Muscle layer of colon (tissue), 2 donors: ENCODE measurements at regions not wholly inside any gene's neighbourhood (a gene's known extent, or its start where the extent isn't known, plus 50 kb on each side); places are given as distances from the start of the nearest gene placed in this dataset.

ENCODE experiments used
- H3K27ac ChIP-seq: one replicate; pipeline ENCODE4 v1.7.0; 2013; ENCODE audit warnings: low read depth, mild to moderate bottlenecking, low read length, moderate library complexity
- H3K27me3 ChIP-seq, 2 donors: one replicate each; pipeline ENCODE4 v1.7.0; 2013; ENCODE audit warnings: low read length in 2 of 2, mild to moderate bottlenecking in 2 of 2; ENCODE audit not compliant: insufficient read depth in 2 of 2, control insufficient read depth in 1 of 2
- H3K36me3 ChIP-seq: one replicate; pipeline ENCODE4 v1.7.0; 2013; ENCODE audit warnings: mild to moderate bottlenecking, low read length; ENCODE audit not compliant: insufficient read depth
- H3K4me1 ChIP-seq: one replicate; pipeline ENCODE4 v1.7.0; 2013; ENCODE audit warnings: mild to moderate bottlenecking, low read length; ENCODE audit not compliant: insufficient read depth
- H3K4me3 ChIP-seq, 2 donors: one replicate each; pipeline ENCODE4 v1.7.0; 2013; ENCODE audit warnings: low read length in 2 of 2, low read depth in 1 of 2, mild to moderate bottlenecking in 1 of 2, moderate library complexity in 1 of 2
- H3K9ac ChIP-seq: one replicate; pipeline ENCODE4 v1.7.0; 2013; ENCODE audit warnings: low read length
- H3K9me3 ChIP-seq: one replicate; pipeline ENCODE4 v1.7.0; 2013; ENCODE audit warnings: mild to moderate bottlenecking, low read length
- donor health status: abdominal sarcoma.
- donor health status: Adenocarcinoma of cecum.

GRCh38 chr13:80284290-80284689 is 56.6 kb downstream of the SPRY2 start:
- Histone ChIP-seq H3K36me3 (no peaks in the 10 kb centered on the region), H3K4me1 (no peaks in the 10 kb centered on the region), H3K9me3 (no peaks in the 10 kb centered on the region), H3K27me3 (no peaks in the 10 kb centered on the region), H3K27ac (no peak overlapping the region), H3K4me3 (no peak overlapping the region), H3K9ac (no peak overlapping the region)

GRCh38 chr13:80278706-80279105 is 62.2 kb downstream of the SPRY2 start:
- Histone ChIP-seq H3K4me3 (no peak overlapping the region), H3K27me3 (no peaks in the 10 kb centered on the region), H3K9ac (no peak overlapping the region), H3K4me1 (no peaks in the 10 kb centered on the region), H3K36me3 (no peaks in the 10 kb centered on the region), H3K9me3 (no peaks in the 10 kb centered on the region), H3K27ac (no peak overlapping the region)

- Histone ChIP-seq H3K27me3 (no peaks in the 10 kb centered on the region), H3K27ac (no peak overlapping the region), H3K4me3 (no peak overlapping the region), H3K9ac (no peak overlapping the region), H3K9me3 (no peaks in the 10 kb centered on the region), H3K4me1 (no peaks in the 10 kb centered on the region), H3K36me3 (no peaks in the 10 kb centered on the region)
These were observed 64.3 kb downstream of the SPRY2 start for GRCh38 chr13:80276371-80277289.

- no peaks in the 10 kb centered on the region for H3K4me1 ChIP-seq
- no peak overlapping the region for H3K27ac ChIP-seq
- H3K27me3 ChIP-seq: no peaks in the 10 kb centered on the region
- H3K36me3 ChIP-seq: no peaks in the 10 kb centered on the region
- H3K4me3 ChIP-seq: no peak overlapping the region
- no peak overlapping the region for H3K9ac ChIP-seq
- H3K9me3 ChIP-seq: no peaks in the 10 kb centered on the region
These were observed 66.3 kb downstream of the SPRY2 start for GRCh38 chr13:80274643-80275042.

- Histone ChIP-seq H3K9ac (no peak overlapping the region), H3K27me3 (no peaks in the 10 kb centered on the region), H3K27ac (no peak overlapping the region), H3K9me3 (no peaks in the 10 kb centered on the region), H3K4me3 (no peak overlapping the region), H3K36me3 (no peaks in the 10 kb centered on the region), H3K4me1 (no peaks in the 10 kb centered on the region)
These were observed 67.2 kb downstream of the SPRY2 start for GRCh38 chr13:80273718-80274117.

GRCh38 chr13:80265348-80265747 is 75.6 kb downstream of the SPRY2 start:
- H3K27me3 ChIP-seq: no peaks in the 10 kb centered on the region
- H3K27ac ChIP-seq: no peak overlapping the region
- no peak overlapping the region for H3K4me3 ChIP-seq
- H3K36me3 ChIP-seq: no peaks in the 10 kb centered on the region
- no peaks in the 10 kb centered on the region for H3K9me3 ChIP-seq
- no peak overlapping the region for H3K9ac ChIP-seq
- H3K4me1 ChIP-seq: no peaks in the 10 kb centered on the region

GRCh38 chr13:80263745-80264513 is 77.0 kb downstream of the SPRY2 start:
- no peaks in the 10 kb centered on the region for H3K27me3 ChIP-seq
- no peak overlapping the region for H3K27ac ChIP-seq

GRCh38 chr13:80262051-80262695 is 78.8 kb downstream of the SPRY2 start:
- no peak overlapping the region for H3K27ac ChIP-seq
- no peak overlapping the region for H3K9ac ChIP-seq
- no peaks in the 10 kb centered on the region for H3K27me3 ChIP-seq
- no peaks in the 10 kb centered on the region for H3K4me1 ChIP-seq
- no peaks in the 10 kb centered on the region for H3K36me3 ChIP-seq
- no peaks in the 10 kb centered on the region for H3K9me3 ChIP-seq
- no peak overlapping the region for H3K4me3 ChIP-seq

More at GRCh38 chr13:80263745-80264513, 77.0 kb downstream of the SPRY2 start:
- Histone ChIP-seq H3K9ac (no peak overlapping the region), H3K4me3 (no peak overlapping the region), H3K4me1 (no peaks in the 10 kb centered on the region), H3K9me3 (no peaks in the 10 kb centered on the region), H3K36me3 (no peaks in the 10 kb centered on the region)

- no peaks in the 10 kb centered on the region for H3K4me1 ChIP-seq
- H3K9me3 ChIP-seq: no peaks in the 10 kb centered on the region
- no peaks in the 10 kb centered on the region for H3K36me3 ChIP-seq
- no peaks in the 10 kb centered on the region for H3K27me3 ChIP-seq
- no peak overlapping the region for H3K4me3 ChIP-seq
- H3K9ac ChIP-seq: no peak overlapping the region
- H3K27ac ChIP-seq: no peak overlapping the region
These were observed 81.8 kb downstream of the SPRY2 start for GRCh38 chr13:80259159-80259558.

- Histone ChIP-seq H3K4me3 (no peak overlapping the region), H3K9me3 (no peaks in the 10 kb centered on the region), H3K27me3 (no peaks in the 10 kb centered on the region), H3K36me3 (no peaks in the 10 kb centered on the region), H3K9ac (no peak overlapping the region), H3K27ac (no peak overlapping the region), H3K4me1 (no peaks in the 10 kb centered on the region)
These were observed 84.5 kb downstream of the SPRY2 start for GRCh38 chr13:80256352-80256932.

GRCh38 chr13:80255946-80256345 is 85.0 kb downstream of the SPRY2 start:
- H3K9me3 ChIP-seq: no peaks in the 10 kb centered on the region
- H3K4me1 ChIP-seq: no peaks in the 10 kb centered on the region
- H3K27ac ChIP-seq: no peak overlapping the region
- H3K4me3 ChIP-seq: no peak overlapping the region
- H3K27me3 ChIP-seq: no peaks in the 10 kb centered on the region
- H3K9ac ChIP-seq: no peak overlapping the region
- no peaks in the 10 kb centered on the region for H3K36me3 ChIP-seq
